ENCODE measurements at regions not wholly inside any gene's neighbourhood (a gene's known extent, or its start where the extent isn't known, plus 50 kb on each side); places are given as distances from the start of the nearest gene placed in this dataset.
"Not testable (repeated sequence)": the region's sequence is repeated elsewhere in the genome, so short reads cannot be mapped to it uniquely, and the experiment has no call there.

GRCh38 chr7:26976840-26977239 lies 112.5 kb upstream of the SKAP2 start:
- Histone ChIP-seq H3K9me3 (ENCODE audit: control insufficient read depth, insufficient read depth, low read depth, low read length) (no peaks in the 10 kb centered on the region), H3K27me3 (ENCODE audit: control insufficient read depth, insufficient read depth, low read length) (no peaks in the 10 kb centered on the region), H3K4me3 (ENCODE audit: low read depth in 2 of 2, low read length in 2 of 2) (no peak overlapping the region), H3K4me1 (ENCODE audit: control insufficient read depth, insufficient read depth, low read length) (no peaks in the 10 kb centered on the region), H3K36me3 (ENCODE audit: control insufficient read depth, insufficient read depth, low read length) (no peaks in the 10 kb centered on the region), H3K27ac (ENCODE audit: low read length) (no peak overlapping the region)
- ChIA-PET CTCF (no interaction called here), POLR2A (no interaction called here)
- no peak for TF ChIP-seq SIN3A (IDR thresholded peaks at IDR 0.05; ENCODE audit: borderline replicate concordance, insufficient read depth, low read depth, low read length)
- TF ChIP-seq POLR2AphosphoS5 (IDR thresholded peaks at IDR 0.05; ENCODE audit: low read depth, low read length) = no peak
- TF ChIP-seq TCF7L2 (IDR thresholded peaks at IDR 0.05; ENCODE audit: low read depth, low read length) = no peak
- TF ChIP-seq, protein P1, sequence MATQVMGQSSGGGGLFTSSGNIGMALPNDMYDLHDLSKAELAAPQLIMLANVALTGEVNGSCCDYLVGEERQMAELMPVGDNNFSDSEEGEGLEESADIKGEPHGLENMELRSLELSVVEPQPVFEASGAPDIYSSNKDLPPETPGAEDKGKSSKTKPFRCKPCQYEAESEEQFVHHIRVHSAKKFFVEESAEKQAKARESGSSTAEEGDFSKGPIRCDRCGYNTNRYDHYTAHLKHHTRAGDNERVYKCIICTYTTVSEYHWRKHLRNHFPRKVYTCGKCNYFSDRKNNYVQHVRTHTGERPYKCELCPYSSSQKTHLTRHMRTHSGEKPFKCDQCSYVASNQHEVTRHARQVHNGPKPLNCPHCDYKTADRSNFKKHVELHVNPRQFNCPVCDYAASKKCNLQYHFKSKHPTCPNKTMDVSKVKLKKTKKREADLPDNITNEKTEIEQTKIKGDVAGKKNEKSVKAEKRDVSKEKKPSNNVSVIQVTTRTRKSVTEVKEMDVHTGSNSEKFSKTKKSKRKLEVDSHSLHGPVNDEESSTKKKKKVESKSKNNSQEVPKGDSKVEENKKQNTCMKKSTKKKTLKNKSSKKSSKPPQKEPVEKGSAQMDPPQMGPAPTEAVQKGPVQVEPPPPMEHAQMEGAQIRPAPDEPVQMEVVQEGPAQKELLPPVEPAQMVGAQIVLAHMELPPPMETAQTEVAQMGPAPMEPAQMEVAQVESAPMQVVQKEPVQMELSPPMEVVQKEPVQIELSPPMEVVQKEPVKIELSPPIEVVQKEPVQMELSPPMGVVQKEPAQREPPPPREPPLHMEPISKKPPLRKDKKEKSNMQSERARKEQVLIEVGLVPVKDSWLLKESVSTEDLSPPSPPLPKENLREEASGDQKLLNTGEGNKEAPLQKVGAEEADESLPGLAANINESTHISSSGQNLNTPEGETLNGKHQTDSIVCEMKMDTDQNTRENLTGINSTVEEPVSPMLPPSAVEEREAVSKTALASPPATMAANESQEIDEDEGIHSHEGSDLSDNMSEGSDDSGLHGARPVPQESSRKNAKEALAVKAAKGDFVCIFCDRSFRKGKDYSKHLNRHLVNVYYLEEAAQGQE (IDR thresholded peaks at IDR 0.05; ENCODE audit: insufficient read depth in 1 of 2, low read depth in 2 of 2, low read length in 1 of 2) = no peak
- no peak for TF ChIP-seq CTCF (IDR thresholded peaks at IDR 0.05)
- intact Hi-C loops (cut with micrococcal nuclease; ENCODE audit: unreplicated experiment) (no loop called here), in situ Hi-C loops (cut with HindIII; ENCODE audit: low pct_unique_long_range_greater_than_20kb, low sequenced_read_pairs) (no loop called here)
- ATAC-seq (no peak), DNase-seq (ENCODE audit: low read depth, low spot score) (no peak)
- BruUV-seq (replicated peaks) = no TSS peak

DNA sequence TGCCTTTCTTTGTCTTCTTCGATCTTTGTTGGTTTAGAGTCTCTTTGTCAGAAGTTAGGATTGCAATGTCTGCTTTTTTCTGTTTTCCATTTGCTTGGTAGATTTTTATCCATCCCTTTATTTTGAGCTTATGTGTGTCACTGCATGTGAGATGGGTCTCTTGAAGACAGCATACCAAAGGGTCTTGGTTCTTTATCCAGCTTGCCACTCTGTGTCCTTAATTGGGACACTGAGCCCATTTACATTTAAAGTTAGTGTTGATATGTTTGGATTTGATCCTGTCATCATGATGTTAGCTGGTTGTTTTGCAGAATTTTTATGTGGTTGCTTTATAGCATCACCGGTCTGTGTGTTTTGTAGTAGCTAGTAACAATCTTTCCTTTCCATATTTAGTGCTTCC lies 107.5 kb upstream of the SKAP2 start:
- H3K4me3 ChIP-seq (ENCODE audit: low read depth in 2 of 2, low read length in 2 of 2); H3K36me3 ChIP-seq (ENCODE audit: control insufficient read depth, insufficient read depth, low read length); in situ Hi-C loops (cut with HindIII; ENCODE audit: low pct_unique_long_range_greater_than_20kb, low sequenced_read_pairs); H3K9me3 ChIP-seq (ENCODE audit: control insufficient read depth, insufficient read depth, low read depth, low read length); H3K4me1 ChIP-seq (ENCODE audit: control insufficient read depth, insufficient read depth, low read length); POLR2A ChIA-PET; H3K27me3 ChIP-seq (ENCODE audit: control insufficient read depth, insufficient read depth, low read length); ATAC-seq; H3K27ac ChIP-seq (ENCODE audit: low read length); DNase-seq (ENCODE audit: low read depth, low spot score); CTCF ChIA-PET; BruUV-seq (replicated peaks); intact Hi-C loops (cut with micrococcal nuclease; ENCODE audit: unreplicated experiment): not testable (repeated sequence)

DNA sequence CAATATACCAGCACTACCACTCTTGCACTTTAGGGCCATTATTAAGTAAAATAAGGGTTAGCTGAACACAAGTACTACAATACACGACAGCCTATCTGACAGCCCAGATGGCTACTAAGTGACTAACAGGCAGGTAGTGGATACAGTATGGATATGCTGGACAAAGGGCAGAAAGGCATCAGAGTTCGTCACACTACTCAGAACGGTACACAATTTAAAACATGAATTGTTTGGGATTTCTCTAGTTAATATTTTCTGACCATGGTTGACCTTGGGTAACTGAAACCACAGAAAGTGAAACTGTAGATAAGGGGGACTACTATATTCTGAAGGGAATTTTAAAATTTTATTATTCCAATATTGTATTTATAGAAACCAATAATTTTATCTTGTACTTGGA lies 101.3 kb upstream of the SKAP2 start:
- ChIA-PET CTCF (no interaction called here), POLR2A (no interaction called here)
- intact Hi-C loops (cut with micrococcal nuclease; ENCODE audit: unreplicated experiment) = no loop called here
- H3K27ac ChIP-seq (ENCODE audit: low read length) = no peak overlapping the region
- no peaks in the 10 kb centered on the region for H3K36me3 ChIP-seq (ENCODE audit: control insufficient read depth, insufficient read depth, low read length)
- TF ChIP-seq TCF7L2 (IDR thresholded peaks at IDR 0.05; ENCODE audit: low read depth, low read length) = no peak
- TF ChIP-seq SIN3A (IDR thresholded peaks at IDR 0.05; ENCODE audit: borderline replicate concordance, insufficient read depth, low read depth, low read length) = no peak
- TF ChIP-seq, protein P1 (IDR thresholded peaks at IDR 0.05; ENCODE audit: insufficient read depth in 1 of 2, low read depth in 2 of 2, low read length in 1 of 2) = no peak
- no peak for TF ChIP-seq POLR2AphosphoS5 (IDR thresholded peaks at IDR 0.05; ENCODE audit: low read depth, low read length)
- TF ChIP-seq CTCF (IDR thresholded peaks at IDR 0.05) = no peak
- BruUV-seq (replicated peaks) = no TSS peak
- H3K4me1 ChIP-seq (ENCODE audit: control insufficient read depth, insufficient read depth, low read length) = no peaks in the 10 kb centered on the region
- H3K4me3 ChIP-seq (ENCODE audit: low read depth in 2 of 2, low read length in 2 of 2) = no peak overlapping the region
- no peaks in the 10 kb centered on the region for H3K27me3 ChIP-seq (ENCODE audit: control insufficient read depth, insufficient read depth, low read length)
- no peaks in the 10 kb centered on the region for H3K9me3 ChIP-seq (ENCODE audit: control insufficient read depth, insufficient read depth, low read depth, low read length)
- in situ Hi-C loops (cut with HindIII; ENCODE audit: low pct_unique_long_range_greater_than_20kb, low sequenced_read_pairs) = no loop called here
- no peak for ATAC-seq
- no peak for DNase-seq (ENCODE audit: low read depth, low spot score)

Measured in Panc1 (cell line).